ENCODE measurements at regions not wholly inside any gene's neighbourhood (a gene's known extent, or its start where the extent isn't known, plus 50 kb on each side); places are given as distances from the start of the nearest gene placed in this dataset.

DNA sequence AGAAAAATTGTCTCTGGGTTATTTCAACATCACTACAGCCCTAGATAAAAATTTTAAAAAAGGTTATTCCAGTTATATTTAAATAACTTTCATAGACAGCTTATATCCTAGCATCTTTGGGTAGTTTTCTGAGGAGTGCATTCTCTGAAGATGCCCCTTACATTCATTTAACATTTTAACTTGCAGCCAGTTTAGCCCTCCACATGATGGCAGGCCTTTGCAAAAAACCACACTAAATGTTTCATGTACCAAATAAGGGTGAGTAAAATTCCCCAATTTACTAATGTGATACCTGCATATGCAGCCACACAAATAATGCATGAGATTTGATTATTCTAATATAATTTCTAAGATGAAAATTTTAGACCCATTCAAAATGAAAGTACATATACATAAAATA lies 108.4 kb upstream of the ZWINT start:
- TF ChIP-seq, protein P1, sequence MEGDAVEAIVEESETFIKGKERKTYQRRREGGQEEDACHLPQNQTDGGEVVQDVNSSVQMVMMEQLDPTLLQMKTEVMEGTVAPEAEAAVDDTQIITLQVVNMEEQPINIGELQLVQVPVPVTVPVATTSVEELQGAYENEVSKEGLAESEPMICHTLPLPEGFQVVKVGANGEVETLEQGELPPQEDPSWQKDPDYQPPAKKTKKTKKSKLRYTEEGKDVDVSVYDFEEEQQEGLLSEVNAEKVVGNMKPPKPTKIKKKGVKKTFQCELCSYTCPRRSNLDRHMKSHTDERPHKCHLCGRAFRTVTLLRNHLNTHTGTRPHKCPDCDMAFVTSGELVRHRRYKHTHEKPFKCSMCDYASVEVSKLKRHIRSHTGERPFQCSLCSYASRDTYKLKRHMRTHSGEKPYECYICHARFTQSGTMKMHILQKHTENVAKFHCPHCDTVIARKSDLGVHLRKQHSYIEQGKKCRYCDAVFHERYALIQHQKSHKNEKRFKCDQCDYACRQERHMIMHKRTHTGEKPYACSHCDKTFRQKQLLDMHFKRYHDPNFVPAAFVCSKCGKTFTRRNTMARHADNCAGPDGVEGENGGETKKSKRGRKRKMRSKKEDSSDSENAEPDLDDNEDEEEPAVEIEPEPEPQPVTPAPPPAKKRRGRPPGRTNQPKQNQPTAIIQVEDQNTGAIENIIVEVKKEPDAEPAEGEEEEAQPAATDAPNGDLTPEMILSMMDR (conservative IDR thresholded peaks at IDR 0.05; ENCODE audit: low read length), result no peak
- TF ChIP-seq EZH2phosphoT487 (IDR thresholded peaks at IDR 0.05; ENCODE audit: borderline replicate concordance), result no peak
